GM19043 (cell line): ENCODE measurements at regions not wholly inside any gene's neighbourhood (a gene's known extent, or its start where the extent isn't known, plus 50 kb on each side); places are given as distances from the start of the nearest gene placed in this dataset.
"Not testable (repeated sequence)": the region's sequence is repeated elsewhere in the genome, so short reads cannot be mapped to it uniquely, and the experiment has no call there.

Experiments
- ATAC-seq: cut with Tn5 transposase; IDR thresholded peaks from one replicate; pipeline ENCODE4 v1.9.1; 2021; ENCODE audit warnings: low read depth; ENCODE audit not compliant: unreplicated experiment

- no peak for ATAC-seq
Measured at GRCh38 chr18:59038295-59039039, 101.2 kb upstream of the SEC11C start.

- not testable (repeated sequence) for ATAC-seq
Measured at GRCh38 chr18:59039040-59039320, 100.7 kb upstream of the SEC11C start.

- ATAC-seq, result no peak
Measured at GRCh38 chr18:59039449-59039848, 100.2 kb upstream of the SEC11C start.

GRCh38 chr18:59040770-59041148 is 98.9 kb upstream of the SEC11C start:
- no peak for ATAC-seq

- no peak for ATAC-seq
Measured at GRCh38 chr18:59041296-59041695, 98.4 kb upstream of the SEC11C start.

- no peak for ATAC-seq
Measured at GRCh38 chr18:59041819-59042815, 97.6 kb upstream of the SEC11C start.

- ATAC-seq, result no peak
Measured at GRCh38 chr18:59044855-59045254, 94.8 kb upstream of the SEC11C start.

GRCh38 chr18:59047321-59048047 is 92.2 kb upstream of the SEC11C start:
- no peak for ATAC-seq

- ATAC-seq, result no peak
Measured at GRCh38 chr18:59048048-59048363, 91.7 kb upstream of the SEC11C start.

GRCh38 chr18:59048378-59048777 is 91.3 kb upstream of the SEC11C start:
- ATAC-seq, result no peak

GRCh38 chr18:59049721-59050660 is 89.7 kb upstream of the SEC11C start:
- ATAC-seq, result no peak

GRCh38 chr18:59050661-59051057 is 89.0 kb upstream of the SEC11C start:
- no peak for ATAC-seq

- no peak for ATAC-seq
Measured at GRCh38 chr18:59051470-59052165, 88.1 kb upstream of the SEC11C start.

GRCh38 chr18:59052965-59053820 is 86.5 kb upstream of the SEC11C start:
- no peak for ATAC-seq

GRCh38 chr18:59054496-59055287 is 85.0 kb upstream of the SEC11C start:
- no peak for ATAC-seq

GRCh38 chr18:59055345-59056032 is 84.2 kb upstream of the SEC11C start:
- ATAC-seq, result no peak

- ATAC-seq, result peak; percentile 51
Measured at GRCh38 chr18:59056706-59057492, 82.8 kb upstream of the SEC11C start.
